GM18951 (cell line): ENCODE measurements at regions not wholly inside any gene's neighbourhood (a gene's known extent, or its start where the extent isn't known, plus 50 kb on each side); places are given as distances from the start of the nearest gene placed in this dataset.

Source experiments
- POLR2A ChIP-seq: IDR thresholded peaks from 4 replicates; pipeline ENCODE4 v1.6.1; 2011; ENCODE audit warnings: mild to moderate bottlenecking; ENCODE audit not compliant: insufficient read length, insufficient read depth; ENCODE audit errors: extremely low read depth
- in situ Hi-C: fragments of 300-500 bp; cut with MboI; formaldehyde crosslinking; loops from one replicate; pipeline ENCODE4 v1.12.0; 2022; ENCODE audit warnings: low sequenced_read_pairs, mixed read lengths, inconsistent platforms; ENCODE audit not compliant: unreplicated experiment

DNA sequence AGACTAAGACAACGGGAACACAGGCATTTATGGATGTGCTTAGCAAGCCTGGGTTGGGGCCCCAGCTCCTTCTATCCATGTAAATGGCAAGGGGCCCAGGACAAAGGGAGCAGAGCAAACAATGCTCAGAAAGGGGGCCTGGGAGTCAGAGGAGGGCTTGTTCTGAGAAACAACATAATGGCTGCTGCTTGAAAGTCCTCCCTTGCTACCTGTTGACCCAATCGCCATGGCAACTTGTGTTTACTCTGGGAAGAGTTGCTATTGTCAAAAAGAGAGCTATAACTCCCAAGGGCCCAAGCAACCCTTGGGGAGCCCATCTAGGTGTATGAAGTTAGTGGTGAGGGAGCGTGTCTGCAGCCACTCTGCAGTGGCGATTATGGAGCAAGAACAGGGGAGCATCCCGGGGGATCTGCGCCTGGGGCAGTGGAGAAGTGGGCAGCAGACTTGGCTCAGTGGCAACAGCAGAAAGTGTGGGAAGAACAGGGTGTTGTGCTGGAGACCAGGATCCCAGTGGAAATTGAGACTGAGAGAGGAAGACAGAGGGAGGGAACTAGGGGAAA lies 118.7 kb upstream of the NLRP1 start:
- in situ Hi-C loops, result no loop called here
- TF ChIP-seq POLR2A, result no peak

DNA sequence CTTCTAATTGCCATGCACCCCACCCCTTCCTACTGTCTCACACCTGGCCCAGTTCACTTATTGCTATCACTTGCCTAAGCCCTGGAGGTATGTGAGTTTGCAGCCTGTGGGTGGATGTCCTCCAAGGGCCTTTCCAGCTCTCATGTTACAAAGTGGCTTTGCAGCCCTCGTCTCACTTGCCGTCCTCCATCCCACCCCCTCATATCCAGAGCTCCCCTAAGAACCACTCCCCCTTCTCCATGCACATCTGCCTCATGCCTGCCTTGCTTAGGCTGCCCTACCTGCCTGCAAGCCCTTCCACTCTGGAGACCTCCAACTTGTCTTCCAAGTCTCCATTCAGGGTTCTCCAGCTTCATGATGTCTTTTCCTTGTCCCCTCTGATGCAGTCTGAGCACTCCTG lies 119.4 kb upstream of the NLRP1 start:
- TF ChIP-seq POLR2A, result no peak
- in situ Hi-C loops, result no loop called here

DNA sequence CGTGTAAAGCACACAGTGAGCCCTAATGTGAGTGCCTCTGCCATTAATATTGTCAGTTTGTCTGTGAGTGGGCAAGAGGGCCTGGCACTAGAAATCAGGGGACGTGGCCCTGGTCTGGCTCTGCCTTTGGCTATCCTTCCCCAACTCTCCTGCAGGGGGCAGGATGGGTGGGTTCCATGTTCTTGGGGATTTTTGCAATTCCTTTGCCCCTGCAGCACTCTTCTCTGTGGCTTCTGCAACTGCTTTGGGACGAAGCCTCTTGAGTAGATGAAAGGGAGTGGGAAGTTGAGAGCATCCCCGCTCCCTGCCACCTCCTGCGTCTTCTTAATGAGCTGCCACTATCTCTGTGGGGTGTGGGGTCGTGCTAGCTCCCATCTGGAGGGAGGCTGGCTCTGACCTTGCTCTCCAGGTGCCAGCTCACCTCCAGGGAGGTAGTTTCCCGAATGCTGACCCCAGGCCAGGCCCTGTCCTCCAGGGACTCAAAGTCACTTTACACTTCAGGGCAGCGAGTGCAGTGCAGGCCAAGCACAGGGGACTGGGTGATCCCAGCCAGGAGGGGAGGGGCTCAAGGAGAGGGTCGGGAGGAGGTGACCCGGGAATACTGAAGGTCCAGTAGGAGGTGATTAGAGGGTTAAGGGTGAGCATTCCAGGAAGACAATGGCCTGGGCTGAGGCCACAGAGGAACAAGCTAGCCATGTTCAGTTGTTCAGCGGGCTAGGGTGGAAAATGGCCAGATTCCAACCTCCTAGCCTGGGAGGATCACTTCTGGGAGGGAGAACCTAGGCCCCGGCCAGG lies 121.0 kb upstream of the NLRP1 start:
- in situ Hi-C loops, result no loop called here
- TF ChIP-seq POLR2A, result no peak

DNA sequence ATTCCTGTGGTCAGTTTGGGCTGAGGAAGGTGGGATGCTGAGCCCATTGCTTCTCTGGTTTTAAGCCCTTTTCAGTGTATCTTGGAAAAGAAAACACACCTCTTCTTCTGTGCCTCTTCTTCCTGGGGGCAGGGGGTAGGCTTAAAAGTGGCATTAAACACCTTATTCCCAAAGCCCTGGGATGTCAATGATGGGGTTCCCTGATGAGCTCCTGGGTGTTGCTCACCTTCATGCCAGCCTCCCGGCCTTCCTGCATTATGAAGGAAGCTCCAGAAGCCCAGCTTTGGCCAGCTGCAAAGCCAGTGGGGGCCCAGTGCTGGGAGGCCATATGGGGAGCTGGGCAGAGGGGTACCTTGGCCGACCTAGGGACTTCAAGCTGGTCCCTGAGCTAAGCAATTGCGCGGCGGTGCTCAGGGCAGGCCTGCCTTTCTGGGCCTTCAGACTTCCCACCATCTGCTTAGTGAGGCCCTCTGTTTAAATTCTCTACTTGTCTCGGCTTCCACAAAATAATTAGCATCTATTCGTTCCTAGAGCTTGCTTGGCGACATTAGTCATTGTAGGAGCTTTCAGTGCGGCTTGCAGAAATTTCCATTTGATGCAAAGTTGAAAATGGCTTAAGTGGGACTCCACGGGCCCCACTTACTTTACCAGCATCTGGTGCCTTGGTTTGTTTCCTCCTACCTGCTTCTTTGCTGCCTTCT lies 121.7 kb upstream of the NLRP1 start:
- TF ChIP-seq POLR2A, result no peak
- in situ Hi-C loops, result no loop called here

DNA sequence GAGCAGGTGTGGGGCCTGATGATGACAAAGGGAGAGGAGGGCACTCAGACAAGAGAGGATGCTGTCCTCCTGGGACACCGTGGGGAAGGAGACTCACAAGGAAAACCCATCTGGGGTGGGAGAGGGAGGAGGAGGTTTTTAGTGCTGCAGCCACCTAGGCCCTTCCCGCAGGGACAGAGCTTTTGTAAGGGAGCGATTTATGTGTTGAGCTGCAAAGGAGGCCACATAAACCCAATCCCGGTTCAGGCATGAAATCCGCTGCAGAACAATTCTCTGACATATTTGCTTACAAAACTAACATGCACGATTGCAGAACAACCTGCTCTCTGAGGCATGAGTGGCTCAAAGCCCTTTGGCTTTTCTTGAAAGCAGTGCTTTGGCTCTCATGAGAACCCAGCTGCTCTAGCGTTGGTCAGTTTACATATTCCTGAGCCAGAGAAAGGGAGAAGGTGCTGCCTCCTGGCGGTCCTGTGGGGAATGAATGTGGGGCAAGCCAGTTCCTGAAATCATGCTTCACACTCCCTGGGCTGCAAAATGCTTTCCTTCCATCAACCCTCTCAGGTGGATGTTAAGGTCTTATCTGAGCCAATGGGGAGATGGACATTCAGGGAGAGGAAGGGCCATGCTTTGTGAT lies 122.4 kb upstream of the NLRP1 start:
- TF ChIP-seq POLR2A, result no peak
- in situ Hi-C loops, result no loop called here

DNA sequence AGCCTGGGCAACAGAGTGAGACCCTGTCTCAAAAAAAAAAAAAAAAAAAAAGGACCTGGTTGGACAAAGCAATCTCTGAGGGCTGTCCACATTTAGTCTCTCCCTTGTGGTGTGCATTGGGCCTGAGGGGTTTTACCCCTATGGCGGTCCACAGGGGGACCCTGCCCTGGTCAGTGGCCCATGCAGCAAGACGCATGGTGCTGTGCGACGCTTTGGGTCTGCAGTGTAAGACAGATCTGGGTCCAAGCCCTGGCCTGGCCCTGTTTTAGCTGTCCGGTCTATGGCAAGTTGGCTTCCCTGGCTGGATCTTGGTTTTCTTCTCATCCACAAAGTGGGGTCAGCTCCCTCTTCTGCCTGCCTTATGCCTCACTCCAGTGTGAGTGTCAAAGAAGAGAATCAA lies 123.2 kb upstream of the NLRP1 start:
- no peak for TF ChIP-seq POLR2A
- in situ Hi-C loops, result no loop called here

DNA sequence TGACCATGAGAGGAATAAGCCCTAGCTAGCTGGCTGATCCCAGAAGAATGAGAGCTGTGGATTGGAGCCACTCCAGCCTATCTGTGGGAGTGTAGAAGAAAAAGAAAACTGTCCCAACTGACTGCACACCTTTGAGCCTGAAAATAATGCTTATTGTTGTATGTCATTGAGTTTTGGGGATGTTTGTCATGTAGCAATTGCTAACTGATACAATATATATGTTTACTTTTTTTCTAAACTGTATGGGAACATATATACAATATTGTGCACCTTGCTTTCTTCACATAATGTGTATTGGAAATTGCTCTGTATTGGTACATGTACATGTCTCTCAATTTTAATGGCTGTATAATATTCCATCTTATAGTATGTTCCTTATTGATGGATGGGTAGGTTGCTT lies 124.0 kb upstream of the NLRP1 start:
- in situ Hi-C loops, result no loop called here
- no peak for TF ChIP-seq POLR2A

DNA sequence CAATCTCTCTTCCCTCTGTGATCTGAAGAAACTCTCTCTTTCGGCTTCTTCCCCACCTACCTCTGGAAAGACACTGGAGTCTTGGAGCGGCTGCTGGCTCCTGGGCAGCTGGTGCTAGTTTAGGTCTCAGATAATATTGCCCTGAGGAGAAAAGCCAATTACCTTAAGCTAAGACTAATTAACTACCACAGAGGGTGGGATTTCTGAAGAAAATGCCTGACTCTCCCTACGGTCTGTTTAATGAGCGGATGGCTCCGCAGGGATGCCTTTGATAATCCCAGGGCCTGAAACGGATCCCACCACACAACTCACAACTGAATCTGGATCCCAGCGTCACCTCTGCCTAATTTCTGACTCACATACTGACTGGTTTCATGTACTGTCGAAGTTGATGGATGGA lies 127.0 kb upstream of the NLRP1 start:
- in situ Hi-C loops, result loop anchor here (10.0 kb wide), 1 partner anchor 127 kb away; the partner anchor contains the start of gene NLRP1
- TF ChIP-seq POLR2A, result no peak

DNA sequence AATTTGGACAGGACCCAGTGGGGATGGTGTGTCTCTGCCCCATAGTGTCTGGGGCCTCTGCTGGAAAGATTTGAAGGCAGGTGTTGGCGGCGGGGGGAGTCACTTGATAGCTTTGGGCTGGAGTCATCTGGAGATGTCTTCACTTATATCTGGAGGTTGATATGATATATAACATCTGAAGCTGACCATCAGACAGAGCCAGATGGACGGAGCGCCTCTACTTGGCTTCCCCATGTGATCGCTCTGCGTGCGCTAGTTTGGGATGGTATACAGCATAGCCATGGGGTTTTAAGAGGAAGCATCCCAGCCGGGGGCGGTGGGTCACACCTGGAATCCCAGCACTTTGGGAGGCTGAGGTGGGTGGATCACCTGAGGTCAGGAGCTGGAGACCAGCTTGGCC lies 130.7 kb upstream of the NLRP1 start:
- in situ Hi-C loops, result loop anchor here (10.0 kb wide), 1 partner anchor 130 kb away; the partner anchor contains the start of gene NLRP1
- no peak for TF ChIP-seq POLR2A

DNA sequence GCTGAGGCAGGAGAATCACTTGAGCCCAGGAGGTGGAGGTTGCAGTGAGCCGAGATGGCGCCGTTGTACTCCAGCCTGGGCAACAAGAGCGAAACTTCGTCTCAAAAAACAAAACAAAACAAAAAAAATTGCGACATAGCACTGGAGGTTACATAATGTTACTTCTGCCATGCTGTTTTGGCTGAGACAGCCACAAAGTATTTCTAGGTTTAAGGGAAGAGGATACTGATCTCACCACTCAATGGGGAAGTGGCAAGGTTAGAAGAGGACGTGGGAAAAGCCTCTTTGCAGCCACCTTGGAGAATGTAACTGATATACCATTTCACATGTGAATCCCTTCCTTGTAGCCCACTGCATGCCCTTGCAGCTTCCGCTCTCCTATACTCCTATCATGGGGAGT lies 131.2 kb upstream of the NLRP1 start:
- in situ Hi-C loops, result loop anchor here (10.0 kb wide), 1 partner anchor 131 kb away; the partner anchor contains the start of gene NLRP1
- no peak for TF ChIP-seq POLR2A

DNA sequence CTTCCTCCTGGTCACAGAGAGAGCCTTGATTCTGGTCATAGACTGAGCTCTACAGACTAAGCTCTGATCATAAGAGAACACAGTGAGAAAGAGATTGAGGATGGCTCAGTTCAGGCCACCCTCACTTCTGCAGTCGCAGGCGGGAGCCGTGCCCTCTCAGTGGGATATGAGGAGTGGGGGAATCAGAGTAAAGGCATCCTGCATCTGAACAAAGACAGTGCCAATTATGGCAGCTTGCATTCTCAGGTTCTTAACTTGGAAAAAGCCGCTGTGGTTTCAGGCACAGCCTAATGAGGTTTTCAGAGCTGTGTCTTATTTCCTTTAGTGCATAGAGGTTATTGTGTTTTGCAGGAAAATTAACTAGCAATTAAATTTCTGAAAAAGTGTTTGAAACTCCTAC lies 134.4 kb upstream of the NLRP1 start:
- in situ Hi-C loops, result loop anchor here (10.0 kb wide), 1 partner anchor 134 kb away; the partner anchor contains the start of gene NLRP1

DNA sequence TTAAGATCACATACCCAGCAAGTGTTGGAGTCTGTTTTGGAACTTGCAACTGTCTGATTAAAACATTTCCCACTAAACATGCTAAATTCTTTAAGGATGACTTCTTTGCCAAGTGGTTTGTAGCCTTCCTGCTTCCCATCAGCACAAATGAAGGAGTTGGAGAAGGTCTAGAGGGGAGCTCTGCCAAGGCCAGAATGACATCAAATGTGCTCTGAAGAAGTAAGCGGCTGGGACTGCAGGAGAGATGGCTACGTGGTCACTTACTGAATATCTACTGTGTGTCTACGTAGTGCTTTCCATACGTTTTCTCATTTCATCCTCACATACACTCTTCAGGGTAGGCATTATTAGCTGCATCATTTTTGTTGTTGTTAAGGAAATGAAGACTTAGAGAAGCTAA lies 135.7 kb upstream of the NLRP1 start:
- TF ChIP-seq POLR2A, result no peak
- in situ Hi-C loops, result loop anchor here (10.0 kb wide), 1 partner anchor 135 kb away; the partner anchor contains the start of gene NLRP1

More for the DNA sequence above, 134.4 kb upstream of the NLRP1 start:
- no peak for TF ChIP-seq POLR2A

DNA sequence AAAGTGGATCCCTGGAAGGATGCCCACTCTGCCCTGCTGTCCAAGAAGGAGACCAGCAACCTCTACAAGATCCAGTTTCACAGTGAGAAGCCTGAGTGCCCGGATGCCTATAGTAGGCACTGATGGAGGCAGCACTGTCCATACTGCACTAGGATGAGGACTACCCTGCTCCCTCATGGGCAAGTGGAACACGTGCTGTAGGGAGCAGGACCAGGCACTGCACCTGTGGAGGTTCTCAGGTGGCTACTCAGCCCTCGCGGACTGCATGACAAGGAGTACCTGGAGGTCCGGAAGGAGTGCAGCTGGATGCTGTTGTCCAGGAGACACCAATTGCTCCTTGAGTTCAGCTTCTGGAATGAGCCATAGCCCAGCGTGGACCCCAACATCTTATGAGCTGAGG lies 146.1 kb upstream of the NLRP1 start:
- in situ Hi-C loops, result no loop called here
- no peak for TF ChIP-seq POLR2A
